ENCODE measurements at regions not wholly inside any gene's neighbourhood (a gene's known extent, or its start where the extent isn't known, plus 50 kb on each side); places are given as distances from the start of the nearest gene placed in this dataset.

DNA sequence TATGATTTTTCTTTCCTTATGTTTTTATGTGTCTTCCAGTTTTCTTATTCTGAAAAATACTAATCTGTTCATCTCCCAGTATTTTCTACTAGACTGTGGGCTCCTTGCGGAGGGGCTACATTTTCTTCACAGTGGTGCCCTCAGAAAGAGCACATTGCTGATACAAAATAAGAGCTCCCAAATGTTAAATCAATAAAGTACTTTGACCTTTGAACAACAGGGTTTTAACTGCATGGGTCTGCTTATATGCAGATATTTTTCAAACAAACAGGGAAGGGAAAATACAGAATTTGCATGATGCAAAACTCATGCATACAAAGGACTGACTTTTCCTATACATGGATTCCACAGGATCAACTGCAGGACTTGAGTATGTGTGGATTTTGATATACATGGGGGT lies 79.9 kb upstream of the ACO1 start:
- DNase-seq: no peak

- DNase-seq: no peak
Measured at GRCh38 chr9:32306006-32306405, 78.4 kb upstream of the ACO1 start.

GRCh38 chr9:32319312-32319929 lies 65.0 kb upstream of the ACO1 start:
- no peak for DNase-seq

GRCh38 chr9:32322622-32323021 lies 61.8 kb upstream of the ACO1 start:
- DNase-seq: no peak

- DNase-seq: no peak
Measured at GRCh38 chr9:32326146-32326545, 58.3 kb upstream of the ACO1 start.

- no peak for DNase-seq
Measured at GRCh38 chr9:32331240-32331639, 53.2 kb upstream of the ACO1 start.

DNA sequence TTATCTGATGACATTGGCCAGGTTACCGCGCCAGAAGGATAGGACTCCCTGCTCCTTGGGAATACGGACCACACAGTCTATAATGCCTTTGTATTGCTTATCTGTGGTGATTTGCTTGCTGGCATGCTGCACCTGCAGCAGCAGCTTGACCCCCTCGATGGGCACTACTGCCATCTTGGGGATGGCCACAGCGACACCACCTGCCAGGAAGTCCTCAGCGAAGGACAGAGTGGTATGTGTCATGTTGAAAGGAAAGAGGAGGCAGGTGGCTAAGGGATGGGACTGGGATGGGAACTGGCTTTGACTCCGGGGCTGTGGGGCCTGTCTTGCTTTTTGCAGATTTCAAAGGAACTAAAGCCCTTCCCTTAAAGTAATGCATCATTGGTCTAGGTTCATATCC lies 50.3 kb upstream of the ACO1 start:
- no peak for DNase-seq
